Fibroblast of villous mesenchyme (primary cell): ENCODE measurements at regions not wholly inside any gene's neighbourhood (a gene's known extent, or its start where the extent isn't known, plus 50 kb on each side); places are given as distances from the start of the nearest gene placed in this dataset.

Experiments used
- DNase-seq: peaks from one replicate; pipeline ENCODE4 v3.0.0-alpha.2; 2010; ENCODE audit warnings: low read depth
- H3K4me3 ChIP-seq: 2 replicates; pipeline ENCODE4 v1.5.1; 2011; ENCODE audit warnings: low read depth, mild to moderate bottlenecking, low read length
- TF ChIP-seq, protein P1 (sequence below): IDR thresholded peaks from 2 replicates; pipeline ENCODE4 v1.5.1; 2012; ENCODE audit warnings: low read depth, mild to moderate bottlenecking, low read length; ENCODE audit not compliant: insufficient read depth

DNA sequence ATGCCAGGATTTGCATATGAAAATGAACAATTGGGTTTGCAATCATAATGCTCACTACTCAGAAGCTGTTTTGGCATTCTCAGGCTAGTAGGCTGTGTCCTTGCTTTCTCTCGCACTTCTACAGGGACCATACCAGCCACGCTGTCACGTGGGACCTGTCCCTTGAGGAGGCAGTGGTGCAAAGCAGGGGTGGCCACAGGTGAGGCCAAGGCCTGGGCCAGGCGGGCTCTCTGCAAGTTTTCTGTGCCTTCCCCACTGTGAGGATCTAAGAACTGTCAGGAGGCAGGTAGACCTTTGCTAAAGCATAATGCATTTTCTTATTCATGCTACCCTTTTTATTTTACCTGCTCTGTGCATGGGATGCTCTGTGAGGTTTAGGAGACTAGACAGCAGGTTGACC, 89.4 kb upstream of the IRS2 start:
- no peak overlapping the region for H3K4me3 ChIP-seq
- no peak for DNase-seq
- TF ChIP-seq, protein P1, sequence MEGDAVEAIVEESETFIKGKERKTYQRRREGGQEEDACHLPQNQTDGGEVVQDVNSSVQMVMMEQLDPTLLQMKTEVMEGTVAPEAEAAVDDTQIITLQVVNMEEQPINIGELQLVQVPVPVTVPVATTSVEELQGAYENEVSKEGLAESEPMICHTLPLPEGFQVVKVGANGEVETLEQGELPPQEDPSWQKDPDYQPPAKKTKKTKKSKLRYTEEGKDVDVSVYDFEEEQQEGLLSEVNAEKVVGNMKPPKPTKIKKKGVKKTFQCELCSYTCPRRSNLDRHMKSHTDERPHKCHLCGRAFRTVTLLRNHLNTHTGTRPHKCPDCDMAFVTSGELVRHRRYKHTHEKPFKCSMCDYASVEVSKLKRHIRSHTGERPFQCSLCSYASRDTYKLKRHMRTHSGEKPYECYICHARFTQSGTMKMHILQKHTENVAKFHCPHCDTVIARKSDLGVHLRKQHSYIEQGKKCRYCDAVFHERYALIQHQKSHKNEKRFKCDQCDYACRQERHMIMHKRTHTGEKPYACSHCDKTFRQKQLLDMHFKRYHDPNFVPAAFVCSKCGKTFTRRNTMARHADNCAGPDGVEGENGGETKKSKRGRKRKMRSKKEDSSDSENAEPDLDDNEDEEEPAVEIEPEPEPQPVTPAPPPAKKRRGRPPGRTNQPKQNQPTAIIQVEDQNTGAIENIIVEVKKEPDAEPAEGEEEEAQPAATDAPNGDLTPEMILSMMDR: no peak

DNA sequence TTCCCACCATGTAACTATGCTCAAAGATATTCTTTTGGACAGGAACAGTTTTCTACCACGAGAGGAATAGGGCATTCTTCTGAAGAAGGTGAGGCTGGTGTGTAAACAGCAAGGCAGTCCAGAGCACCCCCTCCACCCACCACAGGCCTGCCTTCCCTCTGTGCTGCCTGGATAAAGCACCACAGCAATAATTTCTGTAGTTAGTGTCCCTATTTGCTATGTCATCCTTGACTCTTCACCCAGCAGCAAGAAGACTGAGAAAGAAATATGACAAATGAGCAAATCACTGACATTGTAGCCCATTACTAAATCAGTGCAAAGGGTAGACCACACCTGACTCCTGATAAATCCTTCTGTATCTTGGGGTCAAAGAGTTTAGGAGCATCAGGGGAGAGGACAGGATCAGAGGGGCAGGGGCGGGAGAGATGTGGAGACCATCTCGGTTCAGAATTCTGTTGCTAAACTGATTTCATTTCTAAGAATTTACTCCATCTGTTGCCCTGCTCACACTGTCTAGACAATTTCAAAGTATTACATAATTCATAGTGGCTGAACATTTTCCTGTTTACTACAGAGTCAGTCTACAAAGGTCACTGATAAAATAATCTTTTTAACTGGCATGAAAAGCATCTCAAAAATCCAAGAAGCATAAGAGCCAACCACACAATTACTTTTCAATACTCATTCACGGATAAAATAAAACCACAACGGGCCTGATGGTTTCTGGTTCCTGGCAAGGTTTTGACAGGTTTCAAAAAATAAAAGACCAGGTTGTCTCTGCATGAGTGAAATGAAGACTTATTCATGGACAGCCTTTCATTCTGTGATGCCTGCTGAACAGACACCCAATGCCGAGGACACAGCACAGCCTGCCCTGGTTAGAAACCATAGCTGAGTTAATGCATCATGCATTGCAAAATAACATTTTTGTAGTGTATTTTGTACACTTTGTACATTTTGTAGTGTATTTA, 88.4 kb upstream of the IRS2 start:
- TF ChIP-seq, protein P1: no peak
- peak; percentile 82 for DNase-seq
- no peak overlapping the region for H3K4me3 ChIP-seq

DNA sequence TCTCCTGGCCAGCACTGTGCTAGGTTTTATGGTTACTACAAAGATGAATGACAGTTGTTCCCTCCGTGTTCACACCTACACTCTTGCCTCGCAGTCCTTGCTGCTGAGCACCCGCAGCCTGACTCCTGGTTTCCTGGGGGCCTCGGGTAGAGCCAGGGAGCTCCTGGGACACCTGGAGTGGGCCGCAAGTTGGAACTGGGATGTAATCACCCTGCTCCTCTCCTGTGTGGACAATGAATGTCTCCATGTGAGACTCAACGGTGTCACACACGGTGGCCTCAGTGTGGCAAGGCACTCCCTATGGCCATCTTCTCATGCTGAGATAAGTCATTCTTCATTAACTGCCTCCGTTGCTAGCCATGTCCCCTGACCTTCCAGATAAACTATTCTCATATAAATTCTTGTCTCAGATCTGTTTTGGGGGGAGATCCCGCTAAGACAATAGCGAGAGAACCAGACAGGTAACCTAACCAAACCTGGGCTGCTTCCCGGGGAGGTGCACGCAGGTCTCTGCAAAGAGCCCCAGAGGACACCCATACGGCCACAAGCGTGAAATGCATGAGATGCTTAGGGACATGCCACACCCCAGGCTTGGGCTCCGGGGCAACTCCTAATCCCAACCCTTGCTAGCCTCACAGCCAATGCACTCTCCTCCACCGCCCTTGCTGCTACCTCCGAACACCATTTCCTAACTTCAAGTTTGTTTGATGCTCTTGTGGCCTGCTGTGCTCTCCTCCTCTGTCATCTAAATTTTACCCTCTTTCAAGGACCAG, 87.2 kb upstream of the IRS2 start:
- no peak overlapping the region for H3K4me3 ChIP-seq
- TF ChIP-seq, protein P1: no peak
- DNase-seq: no peak

DNA sequence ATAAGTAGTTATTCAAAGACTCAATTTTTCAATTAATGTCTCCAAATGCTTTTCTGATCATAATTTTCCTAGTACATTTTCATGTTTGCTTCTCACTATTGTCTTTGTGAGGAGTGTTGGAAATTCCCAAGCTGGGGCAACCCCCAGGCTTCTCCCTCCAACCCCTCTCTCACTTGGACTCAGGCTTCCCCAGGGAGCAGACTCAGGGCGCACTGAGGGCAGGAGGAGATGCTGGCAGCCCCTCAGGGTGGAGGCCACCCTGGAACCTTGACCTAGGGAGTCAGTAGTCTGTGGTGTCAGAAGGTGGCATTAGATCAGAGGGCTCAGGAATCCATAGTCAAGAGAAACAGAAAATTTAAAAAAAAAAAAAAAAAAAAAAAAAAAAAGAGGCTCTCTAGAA, 86.5 kb upstream of the IRS2 start:
- no peak overlapping the region for H3K4me3 ChIP-seq
- no peak for DNase-seq
- TF ChIP-seq, protein P1: no peak

DNA sequence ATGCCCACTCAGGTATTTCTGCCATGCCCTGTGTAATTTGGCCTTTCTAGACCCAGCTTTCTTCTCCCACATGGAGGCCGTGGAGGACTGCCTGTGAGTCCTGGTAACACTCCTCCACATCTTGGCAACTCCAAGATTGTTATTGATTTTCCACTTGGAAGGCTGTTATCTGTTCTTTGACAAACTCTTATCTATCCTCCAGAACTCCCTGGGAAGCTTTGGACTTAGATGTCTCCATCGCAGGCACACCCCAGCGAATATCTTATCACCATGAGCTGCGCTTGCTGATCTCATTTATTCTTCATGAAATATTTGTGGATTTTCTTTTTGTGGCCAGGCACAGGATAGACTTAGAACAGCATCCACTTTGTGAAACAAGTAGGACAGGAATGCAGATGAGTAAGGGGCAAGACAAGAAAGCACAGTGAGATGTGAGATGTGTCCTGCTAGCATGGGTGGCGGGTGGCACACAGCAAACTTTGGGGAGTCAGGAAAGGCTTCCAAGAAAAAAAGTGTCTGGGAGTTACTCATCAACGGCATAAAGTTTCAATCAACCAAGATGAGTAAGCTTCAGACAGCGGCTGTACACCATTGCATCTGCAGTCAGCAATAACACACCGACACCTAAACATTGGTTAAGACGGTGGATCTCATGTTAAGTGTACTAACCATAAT, 84.5 kb upstream of the IRS2 start:
- H3K4me3 ChIP-seq: no peak overlapping the region
- DNase-seq: peak; percentile 59
- TF ChIP-seq, protein P1: no peak

DNA sequence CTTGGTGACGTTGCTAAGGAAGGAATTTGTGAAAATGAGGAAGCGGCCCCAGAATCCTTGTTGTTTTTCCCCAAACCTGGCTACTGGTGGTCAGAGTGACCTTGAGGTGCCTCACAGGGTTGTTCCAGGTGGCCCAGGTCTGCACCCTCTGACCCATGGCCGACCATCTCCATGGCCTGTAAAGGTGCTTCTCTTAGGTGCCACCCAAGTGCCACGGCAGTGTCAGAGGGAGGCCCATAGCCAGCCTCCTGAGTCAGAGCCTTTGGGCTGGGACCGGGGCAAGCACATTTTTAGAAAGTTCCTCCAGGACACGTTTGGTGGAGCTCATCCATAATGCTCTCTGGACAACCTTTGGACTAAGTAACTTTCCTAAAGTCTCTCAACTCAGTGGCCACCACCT, 83.9 kb upstream of the IRS2 start:
- TF ChIP-seq, protein P1: no peak
- no peak for DNase-seq
- no peak overlapping the region for H3K4me3 ChIP-seq
